Lower leg skin (tissue), 4 donors: ENCODE measurements at regions not wholly inside any gene's neighbourhood (a gene's known extent, or its start where the extent isn't known, plus 50 kb on each side); places are given as distances from the start of the nearest gene placed in this dataset.

ENCODE experiments used
- DNase-seq, 2 donors: peaks; one replicate each; pipeline ENCODE4 v3.0.0-alpha.2; 2019; ENCODE audit warnings: low spot score in 2 of 2
- H3K4me3 ChIP-seq: fragments of 200-600 bp; sonication (generic); 2 replicates; pipeline ENCODE4 v1.5.1; 2017; ENCODE audit warnings: mild to moderate bottlenecking, low read depth; ENCODE audit not compliant: poor library complexity, severe bottlenecking
- CTCF ChIP-seq, 3 donors: fragments of 450-650 bp; IDR thresholded peaks; one replicate each; pipeline ENCODE4 v1.5.1; 2016; ENCODE audit warnings: antibody characterized with exemption in 3 of 3, mild to moderate bottlenecking in 3 of 3, moderate library complexity in 2 of 3
- POLR2A ChIP-seq, 2 donors: fragments of 450-650 bp; IDR thresholded peaks; one replicate each; pipeline ENCODE4 v1.6.1; 2016 to 2017; ENCODE audit warnings: antibody characterized with exemption in 2 of 2, mild to moderate bottlenecking in 1 of 2, moderate library complexity in 1 of 2
- WGBS, 2 donors: methylation state at CpG; one replicate each; pipeline ENCODE4 v1.1.5; 2018; 5-methylcytosine and 5-hydroxymethylcytosine counted together
- intact Hi-C: fragments of 100-400 bp; cut with DNase I; formaldehyde crosslinking; loops from one replicate; pipeline ENCODE4 v1.15.0; 2023; ENCODE audit warnings: low total_unique reads

DNA sequence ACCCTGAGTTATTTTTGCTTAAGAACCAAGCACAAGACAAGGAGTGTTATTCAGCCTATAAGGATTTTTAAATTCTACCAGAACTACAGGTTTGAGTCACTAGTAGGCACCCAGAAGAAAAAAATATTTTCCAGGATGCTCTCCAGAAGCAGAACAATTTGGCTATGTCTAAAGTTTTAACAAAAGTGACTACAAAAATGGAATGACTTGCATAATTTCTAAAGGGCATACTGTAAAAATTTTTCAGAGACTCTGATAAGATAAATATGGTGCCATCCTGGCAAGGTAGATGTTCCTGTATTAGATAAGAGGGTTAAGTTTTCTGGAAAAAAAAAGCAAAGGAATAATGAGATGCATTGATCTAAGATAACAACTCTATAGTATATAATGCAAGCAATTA, 68.6 kb upstream of the FAM9A start:
- no peak for DNase-seq
- intact Hi-C loops: no loop called here
- H3K4me3 ChIP-seq: no peak overlapping the region
- TF ChIP-seq CTCF (IDR thresholded peaks at IDR 0.05) (no peak), POLR2A (IDR thresholded peaks at IDR 0.05) (no peak)

GRCh38 chrX:8868906-8869305, 67.7 kb upstream of the FAM9A start:
- DNase-seq: no peak

DNA sequence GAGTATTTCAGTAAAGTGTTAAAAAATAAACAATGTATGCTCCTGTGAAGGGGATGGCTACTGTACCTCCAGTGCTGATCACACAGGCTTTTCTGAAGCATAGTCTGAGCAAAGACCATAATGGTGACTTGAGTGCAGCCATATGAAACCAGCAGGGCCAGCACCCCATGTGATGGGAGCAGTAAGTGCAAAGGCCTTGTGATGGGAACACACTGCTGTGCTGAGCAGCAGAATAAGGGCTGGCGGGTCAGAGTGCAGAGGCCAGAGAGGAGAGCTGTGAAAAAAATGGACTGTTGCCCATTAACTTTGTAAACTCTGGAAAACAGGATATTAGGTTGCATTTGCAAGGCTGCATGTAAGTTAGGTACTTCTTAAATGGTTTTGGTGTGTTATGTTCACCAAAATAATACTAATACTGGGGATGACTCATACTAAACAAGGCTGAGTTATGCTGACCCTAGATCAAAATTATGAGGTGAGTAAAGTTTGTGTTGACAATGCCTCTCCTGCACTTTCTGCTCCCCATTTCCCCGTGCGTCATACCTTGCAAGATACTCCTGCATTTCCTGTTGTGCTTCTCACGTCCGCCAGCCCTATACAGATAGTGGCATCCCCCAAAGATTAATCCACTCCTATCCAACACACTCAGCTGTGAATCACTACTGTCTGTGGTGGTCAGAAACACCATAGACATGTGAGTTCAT, 67.0 kb upstream of the FAM9A start:
- 51 to 81% methylated on average over 5 of the region's 5 CpGs for WGBS, 2 donors
- H3K4me3 ChIP-seq: no peak overlapping the region
- intact Hi-C loops: no loop called here
- no peak for TF ChIP-seq CTCF (IDR thresholded peaks at IDR 0.05)
- no peak for TF ChIP-seq POLR2A (IDR thresholded peaks at IDR 0.05)
- DNase-seq: no peak

More at GRCh38 chrX:8868906-8869305, 67.7 kb upstream of the FAM9A start:
- TF ChIP-seq CTCF (IDR thresholded peaks at IDR 0.05): no peak
- no peak for TF ChIP-seq POLR2A (IDR thresholded peaks at IDR 0.05)
- WGBS, 2 donors: 7 to 26% methylated on average over 3 of the region's 3 CpGs
- no peak overlapping the region for H3K4me3 ChIP-seq
- intact Hi-C loops: no loop called here

DNA sequence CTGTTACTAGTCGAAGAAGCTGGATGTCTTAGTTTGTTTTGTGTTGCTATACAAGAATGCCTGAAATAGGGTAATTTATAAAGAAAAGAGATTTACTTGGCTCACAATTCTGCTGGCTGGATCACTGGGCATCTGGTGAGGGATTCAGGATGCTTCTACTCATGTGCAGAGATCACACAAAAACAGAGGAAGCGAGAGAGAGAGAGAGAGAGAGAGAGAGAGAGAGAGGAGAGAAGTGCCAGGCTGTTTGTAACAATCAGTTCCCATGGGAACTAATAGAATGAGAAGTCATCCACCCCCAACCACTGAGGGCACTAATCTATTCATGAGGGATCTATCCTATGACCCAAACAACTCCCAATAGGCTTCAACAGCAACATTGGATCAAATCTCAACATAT, 66.2 kb upstream of the FAM9A start:
- intact Hi-C loops: no loop called here
- H3K4me3 ChIP-seq: no peak overlapping the region
- WGBS, 2 donors: 44 to 70% methylated on average over 2 of the region's 2 CpGs
- no peak for DNase-seq
- TF ChIP-seq CTCF (IDR thresholded peaks at IDR 0.05) (no peak), POLR2A (IDR thresholded peaks at IDR 0.05) (no peak)

DNA sequence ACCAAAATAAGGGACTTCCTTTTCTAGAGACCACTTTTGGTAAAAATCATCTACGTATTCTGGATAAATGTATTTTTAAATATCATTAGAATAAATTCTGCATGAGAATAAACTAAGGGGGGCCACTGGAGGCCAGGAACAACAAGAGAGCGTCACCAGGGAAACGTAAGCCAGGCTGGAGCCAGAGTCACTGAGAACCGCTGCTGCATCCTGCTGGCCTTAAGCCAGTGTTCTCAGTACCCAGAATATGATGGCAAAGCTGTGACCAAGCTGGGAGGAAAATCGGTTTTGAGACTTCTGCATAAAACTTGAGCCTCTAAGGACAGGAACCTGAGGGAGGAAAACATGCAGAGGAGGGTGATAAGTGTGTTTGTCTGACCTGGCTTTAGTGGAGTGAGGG, 63.0 kb upstream of the FAM9A start:
- H3K4me3 ChIP-seq: no peak overlapping the region
- 23 to 32% methylated on average over 5 of the region's 5 CpGs for WGBS, 2 donors
- TF ChIP-seq CTCF (IDR thresholded peaks at IDR 0.05) (no peak), POLR2A (IDR thresholded peaks at IDR 0.05) (no peak)
- DNase-seq: no peak
- intact Hi-C loops: no loop called here

GRCh38 chrX:8861908-8862307, 60.7 kb upstream of the FAM9A start:
- 78 to 88% methylated on average over 2 of the region's 2 CpGs for WGBS, 2 donors
- no peak for DNase-seq
- no peak overlapping the region for H3K4me3 ChIP-seq
- no peak for TF ChIP-seq POLR2A (IDR thresholded peaks at IDR 0.05)
- no peak for TF ChIP-seq CTCF (IDR thresholded peaks at IDR 0.05)
- intact Hi-C loops: no loop called here
